GM12864 (cell line): ENCODE measurements at regions not wholly inside any gene's neighbourhood (a gene's known extent, or its start where the extent isn't known, plus 50 kb on each side); places are given as distances from the start of the nearest gene placed in this dataset.
"Not testable (repeated sequence)": the region's sequence is repeated elsewhere in the genome, so short reads cannot be mapped to it uniquely, and the experiment has no call there.

ENCODE experiments used
- DNase-seq: peaks from one replicate; pipeline ENCODE4 v3.0.0-alpha.2; 2011; ENCODE audit warnings: low read depth
- H3K4me3 ChIP-seq: 2 replicates; pipeline ENCODE4 v1.5.1; 2011; ENCODE audit warnings: mild to moderate bottlenecking, low read depth, low read length, control low read depth
- CTCF ChIP-seq: IDR thresholded peaks from 2 replicates; pipeline ENCODE4 v1.5.1; 2011; ENCODE audit warnings: low read depth, mild to moderate bottlenecking, moderate library complexity, low read length, control low read depth, inconsistent platforms; ENCODE audit errors: missing control alignments

- H3K4me3 ChIP-seq: no peak overlapping the region
- no peak for TF ChIP-seq CTCF
- no peak for DNase-seq
These were observed 500.8 kb upstream of the PABPC4L start for GRCh38 chr4:134702374-134702773.

GRCh38 chr4:134700251-134700650 lies 498.7 kb upstream of the PABPC4L start:
- no peak overlapping the region for H3K4me3 ChIP-seq
- TF ChIP-seq CTCF: no peak
- no peak for DNase-seq

GRCh38 chr4:134698831-134699230 lies 497.2 kb upstream of the PABPC4L start:
- not testable (repeated sequence) for H3K4me3 ChIP-seq

GRCh38 chr4:134695433-134695832 lies 493.8 kb upstream of the PABPC4L start:
- TF ChIP-seq CTCF: no peak
- no peak overlapping the region for H3K4me3 ChIP-seq
- no peak for DNase-seq

More at GRCh38 chr4:134698831-134699230, 497.2 kb upstream of the PABPC4L start:
- DNase-seq: not testable (repeated sequence)

GRCh38 chr4:134691915-134692314 lies 490.3 kb upstream of the PABPC4L start:
- no peak for TF ChIP-seq CTCF
- no peak overlapping the region for H3K4me3 ChIP-seq
- no peak for DNase-seq

- TF ChIP-seq CTCF: no peak
These were observed 486.3 kb upstream of the PABPC4L start for GRCh38 chr4:134687646-134688628.

GRCh38 chr4:134677209-134677814 lies 475.7 kb upstream of the PABPC4L start:
- no peak for TF ChIP-seq CTCF
- no peak overlapping the region for H3K4me3 ChIP-seq

More at GRCh38 chr4:134687646-134688628, 486.3 kb upstream of the PABPC4L start:
- no peak for DNase-seq
- no peak overlapping the region for H3K4me3 ChIP-seq

More at GRCh38 chr4:134677209-134677814, 475.7 kb upstream of the PABPC4L start:
- DNase-seq: no peak
